Trophoblast cell (in vitro differentiated cells and primary cell): ENCODE measurements at regions not wholly inside any gene's neighbourhood (a gene's known extent, or its start where the extent isn't known, plus 50 kb on each side); places are given as distances from the start of the nearest gene placed in this dataset.

Experiments used
- DNase-seq, 2 donors: peaks; one replicate each; pipeline ENCODE4 v3.0.0-alpha.2; 2016
- H2AFZ ChIP-seq: 2 replicates; pipeline ENCODE4 v1.6.1; 2013; ENCODE audit warnings: low read length, moderate library complexity, mild to moderate bottlenecking; ENCODE audit not compliant: insufficient read depth, poor library complexity
- H2AK5ac ChIP-seq: 2 replicates; pipeline ENCODE4 v1.6.1; 2013; ENCODE audit warnings: mild to moderate bottlenecking, low read length
- H2BK120ac ChIP-seq: 2 replicates; pipeline ENCODE4 v1.6.1; 2013; ENCODE audit warnings: low read length, mild to moderate bottlenecking, moderate library complexity; ENCODE audit not compliant: insufficient read depth, poor library complexity
- H2BK12ac ChIP-seq: 2 replicates; pipeline ENCODE4 v1.6.1; 2013; ENCODE audit warnings: mild to moderate bottlenecking, low read length, moderate library complexity
- H2BK5ac ChIP-seq: 2 replicates; pipeline ENCODE4 v1.6.1; 2013; ENCODE audit warnings: low read length, low read depth, moderate library complexity, mild to moderate bottlenecking; ENCODE audit not compliant: poor library complexity
- H3K14ac ChIP-seq: 2 replicates; pipeline ENCODE4 v1.6.1; 2013; ENCODE audit warnings: mild to moderate bottlenecking, low read length
- H3K18ac ChIP-seq: 2 replicates; pipeline ENCODE4 v1.6.1; 2013; ENCODE audit warnings: mild to moderate bottlenecking, low read length
- H3K23ac ChIP-seq: 2 replicates; pipeline ENCODE4 v1.6.1; 2013; ENCODE audit warnings: low read length
- H3K27ac ChIP-seq: 2 replicates; pipeline ENCODE4 v1.5.1; 2013; ENCODE audit warnings: low read depth, mild to moderate bottlenecking, inconsistent platforms, low read length, moderate library complexity
- H3K27me3 ChIP-seq: 2 replicates; pipeline ENCODE4 v1.6.1; 2013; ENCODE audit warnings: inconsistent platforms, mild to moderate bottlenecking, low read length, moderate library complexity; ENCODE audit not compliant: insufficient read depth
- H3K36me3 ChIP-seq, 2 experiments: 1 replicate in 1 of 2; 2 replicates in 1 of 2; pipeline ENCODE4 v1.6.1; 2013; ENCODE audit warnings: low read length in 2 of 2, mild to moderate bottlenecking in 2 of 2, moderate library complexity in 1 of 2; ENCODE audit not compliant: insufficient read depth in 2 of 2, control insufficient read depth in 1 of 2
- H3K4ac ChIP-seq: 2 replicates; pipeline ENCODE4 v1.6.1; 2013; ENCODE audit warnings: low read depth, mild to moderate bottlenecking, low read length, moderate library complexity
- H3K4me1 ChIP-seq, 2 experiments: 1 replicate in 1 of 2; 2 replicates in 1 of 2; pipeline ENCODE4 v1.6.1; 2013; ENCODE audit warnings: low read length in 2 of 2, mild to moderate bottlenecking in 2 of 2, moderate library complexity in 1 of 2; ENCODE audit not compliant: insufficient read depth in 2 of 2, control insufficient read depth in 1 of 2
- H3K4me2 ChIP-seq: 2 replicates; pipeline ENCODE4 v1.6.1; 2013; ENCODE audit warnings: inconsistent platforms, mild to moderate bottlenecking, low read length, moderate library complexity
- H3K4me3 ChIP-seq: 2 replicates; pipeline ENCODE4 v1.5.1; 2013; ENCODE audit warnings: mild to moderate bottlenecking, low read depth, low read length, inconsistent platforms
- H3K79me1 ChIP-seq: one replicate; pipeline ENCODE4 v1.6.1; 2013; ENCODE audit warnings: low read length
- H3K79me2 ChIP-seq: 2 replicates; pipeline ENCODE4 v1.6.1; 2013; ENCODE audit warnings: low read length, mild to moderate bottlenecking; ENCODE audit not compliant: control insufficient read depth, insufficient read depth, poor library complexity
- H3K9ac ChIP-seq: 2 replicates; pipeline ENCODE4 v1.6.1; 2013; ENCODE audit warnings: mild to moderate bottlenecking, low read length
- H3K9me3 ChIP-seq: 2 replicates; pipeline ENCODE4 v1.6.1; 2013; ENCODE audit warnings: low read depth, mild to moderate bottlenecking, control low read depth, inconsistent platforms, low read length; ENCODE audit not compliant: insufficient read depth
- H4K12ac ChIP-seq: 2 replicates; pipeline ENCODE4 v1.6.1; 2013; ENCODE audit warnings: low read depth, mild to moderate bottlenecking, low read length, moderate library complexity
- H4K8ac ChIP-seq: 2 replicates; pipeline ENCODE4 v1.6.1; 2013; ENCODE audit warnings: low read depth, mild to moderate bottlenecking, low read length, moderate library complexity
- H4K91ac ChIP-seq: one replicate; pipeline ENCODE4 v1.6.1; 2013; ENCODE audit warnings: low read depth, mild to moderate bottlenecking, low read length, moderate library complexity
- WGBS: extraction: QIAGEN DNeasy Blood & Tissue Kit; methylation state at CpG from one replicate; pipeline ENCODE4 v1.1.7; 2013; ENCODE audit warnings: missing lambda C conversion rate; ENCODE audit not compliant: insufficient read length, insufficient coverage; ENCODE audit errors: extremely low coverage; 5-methylcytosine and 5-hydroxymethylcytosine counted together

GRCh38 chr18:38575648-38576047 lies 1010.0 kb upstream of the CELF4 start:
- Histone ChIP-seq H2BK12ac (no peak overlapping the region), H3K4me1 (no peaks in the 10 kb centered on the region), H3K9ac (no peak overlapping the region), H3K14ac (no peak overlapping the region), H3K9me3 (no peaks in the 10 kb centered on the region), H3K36me3 (no peaks in the 10 kb centered on the region), H3K4ac (no peak overlapping the region), H4K12ac (no peak overlapping the region), H2BK120ac (no peak overlapping the region), H3K79me2 (no peaks in the 10 kb centered on the region), H2AFZ (no peak overlapping the region), H3K27me3 (no peaks in the 10 kb centered on the region), H4K91ac (no peak overlapping the region), H2AK5ac (no peak overlapping the region), H3K27ac (no peak overlapping the region), H3K4me2 (no peak overlapping the region), H3K79me1 (no peaks in the 10 kb centered on the region), H3K18ac (no peak overlapping the region), H3K4me3 (no peak overlapping the region), H4K8ac (no peak overlapping the region), H3K23ac (no peak overlapping the region), H2BK5ac (no peak overlapping the region)
- no CpG with 5 or more reads among the region's 2 CpGs for WGBS
- DNase-seq, result no peak

GRCh38 chr18:38575023-38575422 lies 1009.4 kb upstream of the CELF4 start:
- Histone ChIP-seq H3K14ac (no peak overlapping the region), H3K79me1 (no peaks in the 10 kb centered on the region), H3K18ac (no peak overlapping the region), H2AK5ac (no peak overlapping the region), H2BK120ac (no peak overlapping the region), H2BK5ac (no peak overlapping the region), H4K12ac (no peak overlapping the region), H3K4me3 (no peak overlapping the region), H3K27me3 (no peaks in the 10 kb centered on the region), H4K8ac (no peak overlapping the region), H3K9me3 (no peaks in the 10 kb centered on the region), H3K4me2 (no peak overlapping the region), H3K4me1 (no peaks in the 10 kb centered on the region), H3K9ac (no peak overlapping the region), H2AFZ (no peak overlapping the region), H4K91ac (no peak overlapping the region), H3K27ac (no peak overlapping the region), H3K36me3 (no peaks in the 10 kb centered on the region), H2BK12ac (no peak overlapping the region), H3K23ac (no peak overlapping the region), H3K4ac (no peak overlapping the region), H3K79me2 (no peaks in the 10 kb centered on the region)
- no peak for DNase-seq
- no CpG with 5 or more reads among the region's 6 CpGs for WGBS

- H3K4me2 ChIP-seq, result no peak overlapping the region
- no CpG with 5 or more reads among the region's 6 CpGs for WGBS
These were observed 1007.0 kb upstream of the CELF4 start for GRCh38 chr18:38572554-38573111.

GRCh38 chr18:38571651-38572050 lies 1006.1 kb upstream of the CELF4 start:
- H3K18ac ChIP-seq, result no peak overlapping the region
- H2AFZ ChIP-seq, result no peak overlapping the region
- H2BK12ac ChIP-seq, result no peak overlapping the region
- H3K9me3 ChIP-seq, result no peaks in the 10 kb centered on the region
- no peaks in the 10 kb centered on the region for H3K79me2 ChIP-seq
- no peak overlapping the region for H2BK5ac ChIP-seq
- H3K4me1 ChIP-seq, result no peaks in the 10 kb centered on the region
- H4K12ac ChIP-seq, result no peak overlapping the region
- H3K36me3 ChIP-seq, result no peaks in the 10 kb centered on the region
- no peak overlapping the region for H3K27ac ChIP-seq
- no peak overlapping the region for H3K14ac ChIP-seq
- no peaks in the 10 kb centered on the region for H3K27me3 ChIP-seq
- no peak for DNase-seq
- no peak overlapping the region for H3K4me3 ChIP-seq
- no peak overlapping the region for H4K91ac ChIP-seq
- H3K79me1 ChIP-seq, result no peaks in the 10 kb centered on the region
- no peak overlapping the region for H4K8ac ChIP-seq
- H3K4me2 ChIP-seq, result no peak overlapping the region
- no peak overlapping the region for H2BK120ac ChIP-seq
- H3K4ac ChIP-seq, result no peak overlapping the region
- WGBS, result no CpG with 5 or more reads among the region's 2 CpGs
- H2AK5ac ChIP-seq, result no peak overlapping the region
- no peak overlapping the region for H3K9ac ChIP-seq
- H3K23ac ChIP-seq, result no peak overlapping the region

More at GRCh38 chr18:38572554-38573111, 1007.0 kb upstream of the CELF4 start:
- H2BK12ac ChIP-seq, result no peak overlapping the region
- no peak overlapping the region for H2BK120ac ChIP-seq
- no peak overlapping the region for H3K4ac ChIP-seq
- no peak overlapping the region for H2AK5ac ChIP-seq
- H3K27me3 ChIP-seq, result no peaks in the 10 kb centered on the region
- H3K27ac ChIP-seq, result no peak overlapping the region
- no peak overlapping the region for H3K18ac ChIP-seq
- no peaks in the 10 kb centered on the region for H3K4me1 ChIP-seq
- H4K8ac ChIP-seq, result no peak overlapping the region
- no peaks in the 10 kb centered on the region for H3K36me3 ChIP-seq
- no peak overlapping the region for H3K23ac ChIP-seq
- H3K9me3 ChIP-seq, result no peaks in the 10 kb centered on the region
- no peak for DNase-seq
- no peaks in the 10 kb centered on the region for H3K79me2 ChIP-seq
- no peak overlapping the region for H2AFZ ChIP-seq
- no peak overlapping the region for H2BK5ac ChIP-seq
- H3K4me3 ChIP-seq, result no peak overlapping the region
- no peak overlapping the region for H4K12ac ChIP-seq
- H3K14ac ChIP-seq, result no peak overlapping the region
- no peaks in the 10 kb centered on the region for H3K79me1 ChIP-seq
- no peak overlapping the region for H4K91ac ChIP-seq
- no peak overlapping the region for H3K9ac ChIP-seq
